SH-SY5Y (cell line): ENCODE measurements at regions not wholly inside any gene's neighbourhood (a gene's known extent, or its start where the extent isn't known, plus 50 kb on each side); places are given as distances from the start of the nearest gene placed in this dataset.

Experiments used
- GATA2 ChIP-seq: IDR thresholded peaks from 2 replicates; pipeline ENCODE4 v1.6.1; 2011; ENCODE audit warnings: mild to moderate bottlenecking, low read depth, low read length
- GATA3 ChIP-seq: IDR thresholded peaks from 2 replicates; pipeline ENCODE4 v1.6.1; 2011; ENCODE audit warnings: low read depth, mild to moderate bottlenecking, low read length, moderate library complexity

- TF ChIP-seq GATA2: no peak
- TF ChIP-seq GATA3: no peak
Measured at GRCh38 chr11:92511522-92512203, 287.0 kb downstream of the FAT3 start.
